PC-9 (cell line): ENCODE measurements at regions not wholly inside any gene's neighbourhood (a gene's known extent, or its start where the extent isn't known, plus 50 kb on each side); places are given as distances from the start of the nearest gene placed in this dataset.

Experiments used
- BruUV-seq: library from RNA; stranded (reverse); fragments of 400-500 nt; replicated peaks from 2 replicates; lab custom pipeline; 2021; lab: Mats Ljungman, UMichigan
- CTCF ChIA-PET: fragments of 300-600 bp; sonication (Branson Sonifier 250); formaldehyde crosslinking; loops from one replicate; lab custom pipeline; 2022; ENCODE audit warnings: antibody characterized with exemption; lab: Charles Lee
- POLR2A ChIA-PET: fragments of 300-600 bp; sonication (Branson Sonifier 250); formaldehyde crosslinking; loops from one replicate; lab custom pipeline; 2022; ENCODE audit warnings: antibody characterized with exemption; ENCODE audit not compliant: unreplicated experiment; lab: Charles Lee
- DNase-seq, 2 experiments: peaks; one replicate each; pipeline versions ENCODE4 v3.0.0 to v3.0.0-alpha.2; 2015 to 2022; ENCODE audit warnings: mixed read lengths in 1 of 2
- H2AFZ ChIP-seq: fragments of 200-600 bp; sonication (generic); 2 replicates; pipeline ENCODE4 v1.8.1; 2017; ENCODE audit warnings: antibody characterized with exemption
- H3F3A ChIP-seq: fragments of 200-600 bp; sonication (generic); 2 replicates; pipeline ENCODE4 v1.8.1; 2017; ENCODE audit warnings: antibody characterized with exemption, mild to moderate bottlenecking, low read depth; ENCODE audit not compliant: insufficient read depth
- H3K27ac ChIP-seq: fragments of 200-600 bp; sonication (generic); 2 replicates; pipeline ENCODE4 v1.6.1; 2016; ENCODE audit warnings: mixed run types
- H3K27me3 ChIP-seq: fragments of 200-600 bp; sonication (generic); 2 replicates; pipeline ENCODE4 v1.6.1; 2016; ENCODE audit warnings: low read depth, mixed run types; ENCODE audit not compliant: insufficient read depth
- H3K36me3 ChIP-seq: fragments of 200-600 bp; sonication (generic); 2 replicates; pipeline ENCODE4 v1.6.1; 2016; ENCODE audit warnings: low read depth, mixed run types
- H3K4me1 ChIP-seq: fragments of 200-600 bp; sonication (generic); replicated peaks from 2 replicates; pipeline ENCODE4 v1.6.1; 2016; ENCODE audit warnings: mixed run types; ENCODE audit not compliant: insufficient read depth
- H3K4me2 ChIP-seq: fragments of 200-600 bp; sonication (generic); 2 replicates; pipeline ENCODE4 v1.6.1; 2017; ENCODE audit warnings: mixed run types
- H3K4me3 ChIP-seq: fragments of 200-600 bp; sonication (generic); 2 replicates; pipeline ENCODE4 v1.6.1; 2016; ENCODE audit warnings: mixed run types
- H3K79me2 ChIP-seq: fragments of 200-600 bp; sonication (generic); 2 replicates; pipeline ENCODE4 v1.6.1; 2017; ENCODE audit warnings: low read depth, mixed run types
- H3K9me2 ChIP-seq: fragments of 200-600 bp; sonication (generic); 2 replicates; pipeline ENCODE4 v1.8.1; 2017; ENCODE audit warnings: mild to moderate bottlenecking; ENCODE audit not compliant: insufficient read depth
- H3K9me3 ChIP-seq: fragments of 200-600 bp; sonication (generic); 2 replicates; pipeline ENCODE4 v1.8.1; 2016; ENCODE audit warnings: low read depth; ENCODE audit not compliant: insufficient read depth
- H4K20me1 ChIP-seq: fragments of 200-600 bp; sonication (generic); 2 replicates; pipeline ENCODE4 v1.8.1; 2017; ENCODE audit not compliant: insufficient read depth
- EZH2 ChIP-seq: fragments of 200-600 bp; sonication (generic); IDR thresholded peaks from 2 replicates; pipeline ENCODE4 v1.8.0; 2017; ENCODE audit warnings: antibody characterized with exemption, low read depth
- intact Hi-C: fragments of 100-400 bp; cut with micrococcal nuclease; formaldehyde crosslinking; loops from one replicate; pipeline ENCODE4 v1.10.0; 2022; ENCODE audit not compliant: unreplicated experiment
- TF ChIP-seq, protein P1 (sequence below): fragments of 200-600 bp; sonication (generic); conservative IDR thresholded peaks from 2 replicates; pipeline ENCODE4 v1.6.1; 2017; ENCODE audit warnings: mixed run types, antibody characterized with exemption, mild to moderate bottlenecking, moderate library complexity

DNA sequence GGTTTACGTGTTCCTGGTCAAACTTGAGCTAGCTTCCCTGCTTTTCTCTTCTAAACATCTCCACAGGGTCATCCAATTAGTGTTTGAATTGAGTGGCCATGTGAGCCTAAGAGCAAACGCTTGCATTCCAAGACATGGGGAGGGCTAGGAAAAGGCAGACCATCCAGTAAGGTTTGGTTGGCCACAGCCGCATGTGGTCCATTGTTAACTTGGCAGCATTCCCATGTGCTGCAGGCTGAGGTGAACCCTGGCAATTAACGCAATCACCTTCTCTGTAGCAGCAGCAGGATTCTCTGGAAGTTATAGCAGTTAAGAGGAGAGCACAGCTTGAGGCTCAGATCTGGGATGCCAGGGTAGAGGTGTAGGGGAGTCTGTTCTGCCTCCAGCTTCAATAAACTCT, 502.2 kb upstream of the LMCD1 start:
- no TSS peak for BruUV-seq
- peaks cover 26% of the 10 kb centered on the region for H3K27me3 ChIP-seq
- H3K4me2 ChIP-seq: no peak overlapping the region
- no peaks in the 10 kb centered on the region for H3K9me3 ChIP-seq
- H3K79me2 ChIP-seq: no peaks in the 10 kb centered on the region
- no peaks in the 10 kb centered on the region for H4K20me1 ChIP-seq
- no peaks in the 10 kb centered on the region for H3K36me3 ChIP-seq
- H3K27ac ChIP-seq: no peak overlapping the region
- no peaks in the 10 kb centered on the region for H3K4me1 ChIP-seq
- H2AFZ ChIP-seq: no peak overlapping the region
- H3K9me2 ChIP-seq: no peaks in the 10 kb centered on the region
- TF ChIP-seq, protein P1, sequence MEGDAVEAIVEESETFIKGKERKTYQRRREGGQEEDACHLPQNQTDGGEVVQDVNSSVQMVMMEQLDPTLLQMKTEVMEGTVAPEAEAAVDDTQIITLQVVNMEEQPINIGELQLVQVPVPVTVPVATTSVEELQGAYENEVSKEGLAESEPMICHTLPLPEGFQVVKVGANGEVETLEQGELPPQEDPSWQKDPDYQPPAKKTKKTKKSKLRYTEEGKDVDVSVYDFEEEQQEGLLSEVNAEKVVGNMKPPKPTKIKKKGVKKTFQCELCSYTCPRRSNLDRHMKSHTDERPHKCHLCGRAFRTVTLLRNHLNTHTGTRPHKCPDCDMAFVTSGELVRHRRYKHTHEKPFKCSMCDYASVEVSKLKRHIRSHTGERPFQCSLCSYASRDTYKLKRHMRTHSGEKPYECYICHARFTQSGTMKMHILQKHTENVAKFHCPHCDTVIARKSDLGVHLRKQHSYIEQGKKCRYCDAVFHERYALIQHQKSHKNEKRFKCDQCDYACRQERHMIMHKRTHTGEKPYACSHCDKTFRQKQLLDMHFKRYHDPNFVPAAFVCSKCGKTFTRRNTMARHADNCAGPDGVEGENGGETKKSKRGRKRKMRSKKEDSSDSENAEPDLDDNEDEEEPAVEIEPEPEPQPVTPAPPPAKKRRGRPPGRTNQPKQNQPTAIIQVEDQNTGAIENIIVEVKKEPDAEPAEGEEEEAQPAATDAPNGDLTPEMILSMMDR: no peak
- TF ChIP-seq EZH2: no peak
- ChIA-PET CTCF (no interaction called here), POLR2A (no interaction called here)
- no peak overlapping the region for H3K4me3 ChIP-seq
- no peaks in the 10 kb centered on the region for H3F3A ChIP-seq
- intact Hi-C loops: no loop called here
- no peak for DNase-seq

DNA sequence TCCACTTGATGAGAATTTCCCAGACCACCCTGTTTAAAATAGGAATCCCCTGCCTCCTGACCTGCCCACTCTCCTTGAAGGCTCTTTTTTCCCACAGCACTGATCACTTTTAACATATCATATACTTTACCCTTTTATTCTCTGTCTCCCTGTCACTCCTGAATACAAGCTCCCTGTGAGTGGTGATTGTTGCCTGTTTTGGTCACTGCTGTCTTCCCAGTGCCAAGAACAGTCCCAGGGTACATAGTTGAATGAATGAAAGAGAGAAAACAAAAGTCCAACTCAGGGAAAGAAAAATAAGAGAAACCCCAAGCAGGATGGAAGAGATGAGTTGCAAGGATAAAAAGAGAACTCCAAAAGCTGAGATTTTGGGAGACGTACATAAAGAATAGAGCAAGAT, 500.3 kb upstream of the LMCD1 start:
- H4K20me1 ChIP-seq: no peaks in the 10 kb centered on the region; the same call in 1 of the 2 replicates
- H3K9me3 ChIP-seq: no peaks in the 10 kb centered on the region
- CTCF ChIA-PET: no interaction called here
- no peak overlapping the region for H2AFZ ChIP-seq
- H3K4me3 ChIP-seq: no peak overlapping the region
- no peaks in the 10 kb centered on the region for H3K9me2 ChIP-seq
- TF ChIP-seq, protein P1: no peak
- no peak for TF ChIP-seq EZH2
- H3K27ac ChIP-seq: no peak overlapping the region
- no peaks in the 10 kb centered on the region for H3K36me3 ChIP-seq
- no peaks in the 10 kb centered on the region for H3K79me2 ChIP-seq
- H3K4me1 ChIP-seq: no peaks in the 10 kb centered on the region
- H3K4me2 ChIP-seq: no peak overlapping the region
- peaks cover 26% of the 10 kb centered on the region for H3K27me3 ChIP-seq
- POLR2A ChIA-PET: no interaction called here
- intact Hi-C loops: no loop called here
- H3F3A ChIP-seq: no peaks in the 10 kb centered on the region
- no peak for DNase-seq
- no TSS peak for BruUV-seq

DNA sequence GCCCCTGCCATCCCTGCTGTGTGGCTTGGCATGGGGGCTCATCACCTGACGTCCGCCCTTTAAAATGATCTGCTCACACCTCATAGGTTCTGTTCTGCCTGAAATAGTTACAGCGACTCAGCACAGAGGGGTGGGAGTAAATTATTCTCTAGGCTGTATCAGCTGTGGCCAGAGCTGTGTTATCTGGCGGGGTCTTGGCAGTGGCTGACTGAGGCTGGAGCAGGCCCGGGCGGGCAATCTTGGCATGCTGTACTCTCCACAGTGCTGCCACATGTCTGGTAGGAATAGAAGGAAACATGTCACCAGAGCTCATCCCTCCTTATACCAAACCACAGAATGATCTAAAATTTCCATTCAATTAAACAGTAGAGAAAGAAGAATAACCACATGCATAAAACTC, 499.9 kb upstream of the LMCD1 start:
- POLR2A ChIA-PET: no interaction called here
- no peaks in the 10 kb centered on the region for H3K79me2 ChIP-seq
- H3K9me3 ChIP-seq: no peaks in the 10 kb centered on the region
- DNase-seq: no peak
- no peaks in the 10 kb centered on the region for H3K9me2 ChIP-seq
- peaks cover 26% of the 10 kb centered on the region for H3K27me3 ChIP-seq
- BruUV-seq: no TSS peak
- TF ChIP-seq, protein P1: no peak
- TF ChIP-seq EZH2: no peak
- H3K4me1 ChIP-seq: no peaks in the 10 kb centered on the region
- CTCF ChIA-PET: no interaction called here
- intact Hi-C loops: no loop called here
- H3F3A ChIP-seq: no peaks in the 10 kb centered on the region
- no peak overlapping the region for H3K4me3 ChIP-seq
- no peaks in the 10 kb centered on the region; the same call in 1 of the 2 replicates for H4K20me1 ChIP-seq
- H3K4me2 ChIP-seq: no peak overlapping the region
- H2AFZ ChIP-seq: no peak overlapping the region
- H3K27ac ChIP-seq: no peak overlapping the region
- H3K36me3 ChIP-seq: no peaks in the 10 kb centered on the region
